HepG2 (cell line): ENCODE measurements at regions not wholly inside any gene's neighbourhood (a gene's known extent, or its start where the extent isn't known, plus 50 kb on each side); places are given as distances from the start of the nearest gene placed in this dataset.
A peak's percentile ranks its signal among the peaks of the same experiment; 100 is the strongest.
"Not testable (repeated sequence)": the region's sequence is repeated elsewhere in the genome, so short reads cannot be mapped to it uniquely, and the experiment has no call there.

ENCODE experiments used
- ATAC-seq: fragments of 200-7000 bp; cut with Tn5 transposase; 3 replicates; pipeline ENCODE4 v1.9.1; 2020; ENCODE audit warnings: mild to moderate bottlenecking, moderate library complexity
- BruUV-seq: library from RNA; stranded (reverse); fragments of 400-500 nt; replicated peaks from 2 replicates; lab custom pipeline; 2021; lab: Mats Ljungman, UMichigan
- CTCF ChIA-PET: fragments of 300-600 bp; formaldehyde crosslinking; extraction: SDS; loops from one replicate; lab custom pipeline; 2021; ENCODE audit warnings: low total read pairs, inconsistent platforms, low intra/inter-chr PET ratio; lab: Yijun Ruan, JAX
- POLR2A ChIA-PET: fragments of 350-600 bp; sonication (Branson Sonifier 250); formaldehyde crosslinking; loops from one replicate; lab custom pipeline; 2020; ENCODE audit warnings: antibody characterized with exemption, inconsistent platforms; lab: Yijun Ruan, JAX
- DNase-seq: peaks from one replicate; pipeline ENCODE4 v3.0.0-alpha.2; 2015; ENCODE audit warnings: low spot score
- FAIRE-seq: peaks from 3 replicates; lab custom pipeline; 2011; peaks lifted over from hg19 to GRCh38; lab: Jason Lieb, UNC
- H2AFZ ChIP-seq: one replicate; pipeline ENCODE4 v1.6.1; 2011; ENCODE audit warnings: low read length, inconsistent platforms
- H3K27ac ChIP-seq: fragments of 300-600 bp; 3 replicates; pipeline ENCODE4 v1.8.0; 2011; ENCODE audit warnings: mixed run types, mild to moderate bottlenecking, mixed read lengths, low read length, inconsistent platforms; ENCODE audit not compliant: insufficient read depth; ENCODE audit errors: extremely low read length
- H3K27me3 ChIP-seq, 2 experiments: fragments of 200-600 bp in 1 of 2; 2 replicates in 1 of 2; 3 replicates in 1 of 2; pipeline versions ENCODE4 v1.6.0 to v1.8.0; 2011; ENCODE audit warnings: low read length in 2 of 2, mild to moderate bottlenecking in 2 of 2, moderate library complexity in 2 of 2, inconsistent platforms in 1 of 2; ENCODE audit not compliant: insufficient read depth in 2 of 2, control insufficient read depth in 1 of 2
- H3K36me3 ChIP-seq, 2 experiments: fragments of 200-600 bp in 1 of 2; replicated peaks in 1 of 2; 2 replicates in 1 of 2; 3 replicates in 1 of 2; pipeline versions ENCODE4 v1.5.1 to v1.8.0; 2011; ENCODE audit warnings: low read length in 2 of 2, inconsistent platforms in 1 of 2; ENCODE audit not compliant: insufficient read depth in 2 of 2, control insufficient read depth in 1 of 2
- H3K4me1 ChIP-seq: 2 replicates; pipeline ENCODE4 v1.5.1; 2012; ENCODE audit warnings: low read length, inconsistent platforms; ENCODE audit not compliant: insufficient read depth
- H3K4me2 ChIP-seq: 2 replicates; pipeline ENCODE4 v1.6.0; 2011; ENCODE audit warnings: low read depth, low read length, inconsistent platforms
- H3K4me3 ChIP-seq, 3 experiments: fragments of 200-600 bp in 1 of 3; sonication (generic), shearing (Covaris generic) in 1 of 3; replicated peaks in 1 of 3; 2 replicates each; pipeline ENCODE4 v1.5.1; 2011 to 2016; ENCODE audit warnings: low read length in 3 of 3, inconsistent platforms in 2 of 3, low read depth in 2 of 3, mild to moderate bottlenecking in 2 of 3, control low read depth in 1 of 3, mixed read lengths in 1 of 3; ENCODE audit not compliant: insufficient read depth in 1 of 3
- H3K79me2 ChIP-seq: one replicate; pipeline ENCODE4 v1.6.1; 2011; ENCODE audit warnings: low read length, inconsistent platforms; ENCODE audit not compliant: insufficient read depth
- H3K9ac ChIP-seq: 2 replicates; pipeline ENCODE4 v1.6.0; 2011; ENCODE audit warnings: mild to moderate bottlenecking, low read depth, low read length, inconsistent platforms; ENCODE audit not compliant: insufficient read depth
- H3K9me3 ChIP-seq: 2 replicates; pipeline ENCODE4 v1.5.1; 2012; ENCODE audit warnings: mild to moderate bottlenecking, low read length
- H4K20me1 ChIP-seq: 2 replicates; pipeline ENCODE4 v1.6.0; 2011; ENCODE audit warnings: inconsistent platforms, mild to moderate bottlenecking, low read length, moderate library complexity; ENCODE audit not compliant: insufficient read depth
- NFYC ChIP-seq: IDR thresholded peaks from 2 replicates; pipeline ENCODE4 v1.6.1; 2016; ENCODE audit warnings: missing genetic modification reagents, missing compliant biosample characterization
- WGBS: methylation state at CpG from one replicate; pipeline ENCODE4 v1.1.6; 2017; ENCODE audit warnings: low lambda C conversion rate; 5-methylcytosine and 5-hydroxymethylcytosine counted together
- in situ Hi-C: cut with HindIII; loops from 2 replicates; pipeline ENCODE4 v1.10.0; 2017; ENCODE audit warnings: low pct_unique_long_range_greater_than_20kb; ENCODE audit not compliant: extremely low pct_ligation_motif_present
- intact Hi-C: fragments of 100-400 bp; cut with micrococcal nuclease; formaldehyde crosslinking; loops from one replicate; pipeline ENCODE4 v1.10.0; 2022; ENCODE audit not compliant: unreplicated experiment

DNA sequence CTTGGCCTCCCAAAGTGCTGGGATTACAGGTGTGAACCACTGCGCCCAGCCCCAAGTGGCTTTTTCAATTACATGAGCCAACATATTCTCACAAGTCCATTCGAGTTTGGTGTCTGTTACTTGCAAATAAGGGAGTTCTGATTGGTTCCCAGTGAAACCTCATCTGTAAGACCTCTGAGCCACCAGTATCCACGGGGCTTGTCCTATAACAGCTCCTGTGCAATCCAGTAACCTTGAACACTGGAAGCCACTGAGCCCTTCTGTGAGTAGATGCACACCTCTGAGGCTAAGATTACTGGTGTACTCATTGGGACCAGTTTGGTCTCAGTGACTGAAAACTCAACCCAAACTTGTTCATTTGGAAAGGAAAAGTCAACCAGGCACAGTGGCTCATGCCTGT is 112.5 kb upstream of the CRYM start:
- DNase-seq, H3K27me3 ChIP-seq, H3K79me2 ChIP-seq, H3K9ac ChIP-seq, H4K20me1 ChIP-seq, H3K9me3 ChIP-seq, H2AFZ ChIP-seq, H3K4me3 ChIP-seq, POLR2A ChIA-PET, H3K4me1 ChIP-seq, CTCF ChIA-PET, H3K36me3 ChIP-seq, FAIRE-seq, BruUV-seq, H3K4me2 ChIP-seq, H3K27ac ChIP-seq, intact Hi-C loops, in situ Hi-C loops: not testable (repeated sequence)
- no CpG with 5 or more reads among the region's 3 CpGs for WGBS
- peak; percentile 75 for ATAC-seq

DNA sequence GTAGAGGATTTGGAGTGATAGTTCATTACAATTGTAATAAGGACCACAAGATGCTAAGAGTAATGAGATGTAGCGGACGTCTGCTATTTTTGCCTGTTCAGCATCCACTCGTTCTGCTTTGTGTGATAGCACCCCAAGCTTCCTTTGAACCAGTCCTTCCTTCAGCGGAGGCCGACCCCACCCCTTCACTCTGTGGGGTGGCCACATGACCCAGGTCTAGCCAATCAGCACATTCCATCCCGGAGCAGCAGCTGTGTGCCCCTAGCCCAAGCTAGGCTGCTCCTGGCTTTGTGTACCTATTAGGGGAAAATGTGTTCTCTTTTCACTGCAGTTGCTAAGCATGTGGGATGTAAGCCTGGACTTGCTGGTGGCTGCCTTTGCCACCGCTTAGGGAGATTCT is 111.8 kb upstream of the CRYM start:
- H3K27ac ChIP-seq, H3K9me3 ChIP-seq, FAIRE-seq, H2AFZ ChIP-seq, H4K20me1 ChIP-seq, H3K4me1 ChIP-seq, H3K36me3 ChIP-seq, in situ Hi-C loops, intact Hi-C loops, BruUV-seq, H3K4me3 ChIP-seq, H3K79me2 ChIP-seq, H3K27me3 ChIP-seq, H3K9ac ChIP-seq, CTCF ChIA-PET, H3K4me2 ChIP-seq, DNase-seq, POLR2A ChIA-PET: not testable (repeated sequence)
- TF ChIP-seq NFYC (CRISPR knock-in tag) = 0 out of 2 replicates have a peak, but pooled peaks have one; percentile 31
- ATAC-seq = peak; percentile 71
- 50% methylated on average over 2 of the region's 7 CpGs for WGBS

GRCh38 chr16:21387757-21388156 is 109.7 kb upstream of the CRYM start:
- intact Hi-C loops, CTCF ChIA-PET, FAIRE-seq, H3K36me3 ChIP-seq, H3K4me1 ChIP-seq, H3K4me3 ChIP-seq, in situ Hi-C loops, H3K4me2 ChIP-seq, H3K9me3 ChIP-seq, H3K27me3 ChIP-seq, BruUV-seq, H2AFZ ChIP-seq, H3K9ac ChIP-seq, DNase-seq, ATAC-seq, POLR2A ChIA-PET, H4K20me1 ChIP-seq, H3K27ac ChIP-seq, H3K79me2 ChIP-seq: not testable (repeated sequence)
- 97% methylated on average over 3 of the region's 3 CpGs for whole genome bisulfite sequencing

DNA sequence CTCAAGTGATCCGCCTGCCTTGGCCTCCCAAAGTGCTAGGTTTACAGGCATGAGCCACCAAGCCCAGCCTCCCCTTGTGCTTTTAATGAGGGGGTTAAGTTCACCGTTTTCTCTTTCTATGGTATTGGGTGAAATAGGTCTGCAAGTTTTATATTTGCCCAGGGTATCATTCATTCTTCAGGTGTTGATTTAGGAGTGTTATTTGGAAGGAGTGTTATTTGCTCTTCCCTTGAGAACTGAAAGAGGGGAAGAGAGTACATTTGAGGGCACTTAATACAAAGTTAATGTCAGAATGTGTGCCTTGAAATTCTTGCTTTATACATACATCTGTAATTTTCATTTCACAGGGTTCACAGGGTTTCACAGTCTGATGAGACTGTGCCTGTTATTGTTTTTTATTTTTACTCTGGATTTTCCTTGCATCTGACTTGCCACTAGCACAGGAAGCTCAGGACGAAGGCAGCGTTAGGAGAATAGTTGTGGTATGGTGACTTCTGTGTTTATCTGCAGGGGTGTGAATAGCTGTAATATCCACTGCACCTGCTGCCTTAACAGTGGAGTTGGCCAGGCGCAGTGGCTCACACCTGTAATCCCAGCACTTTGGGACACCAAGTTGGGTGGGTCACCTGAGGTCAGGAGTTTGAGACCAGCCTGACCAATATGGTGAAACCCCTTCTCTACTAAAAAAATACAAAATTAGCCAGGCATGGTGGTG is 108.3 kb upstream of the CRYM start:
- BruUV-seq, H3K9ac ChIP-seq, H3K27ac ChIP-seq, intact Hi-C loops, H3K4me1 ChIP-seq, H3K9me3 ChIP-seq, H3K4me2 ChIP-seq, H3K36me3 ChIP-seq, ATAC-seq, POLR2A ChIA-PET, in situ Hi-C loops, CTCF ChIA-PET, FAIRE-seq, H3K79me2 ChIP-seq, DNase-seq, H3K27me3 ChIP-seq, H2AFZ ChIP-seq, H3K4me3 ChIP-seq, H4K20me1 ChIP-seq: not testable (repeated sequence)
- no CpG with 5 or more reads among the region's 5 CpGs for WGBS
